HCT116 (cell line): ENCODE measurements at regions not wholly inside any gene's neighbourhood (a gene's known extent, or its start where the extent isn't known, plus 50 kb on each side); places are given as distances from the start of the nearest gene placed in this dataset.

Experiments
- ATAC-seq: fragments of 200-7000 bp; cut with Tn5 transposase; 2 replicates; pipeline ENCODE4 v1.9.1; 2020; ENCODE audit warnings: mild to moderate bottlenecking, moderate library complexity
- BruUV-seq: library from RNA; stranded (reverse); fragments of 400-500 nt; replicated peaks from 2 replicates; lab custom pipeline; 2021; lab: Mats Ljungman, UMichigan
- CTCF ChIA-PET: fragments of 300-600 bp; sonication (Branson Sonifier 250); formaldehyde crosslinking; loops from one replicate; lab custom pipeline; 2021; ENCODE audit warnings: antibody characterized with exemption; lab: Charles Lee
- POLR2A ChIA-PET: fragments of 300-600, 350-600 bp; sonication (Branson Sonifier 250); formaldehyde crosslinking; loops from one replicate; lab custom pipeline; 2021; ENCODE audit warnings: antibody characterized with exemption; lab: Charles Lee
- RAD21 ChIA-PET, 2 experiments: fragments of 300-600 bp; sonication (Branson Sonifier 250); formaldehyde crosslinking; loops; one replicate each; lab custom pipeline; 2023; ENCODE audit warnings: low total read pairs in 2 of 2; ENCODE audit not compliant: uncharacterized antibody in 2 of 2, unreplicated experiment in 2 of 2, low non-redundant PET in 1 of 2; lab: Charles Lee
- DNase-seq: peaks from one replicate; pipeline ENCODE4 v3.0.0-alpha.2; 2010; ENCODE audit warnings: low read depth, low spot score
- H2AFZ ChIP-seq: fragments of 200-600 bp; shearing (Covaris generic), sonication (generic); 2 replicates; pipeline ENCODE4 v1.6.1; 2017; ENCODE audit warnings: low read depth, mixed run types, mixed read lengths, antibody characterized with exemption, low read length; ENCODE audit not compliant: poor library complexity, severe bottlenecking
- H3K27ac ChIP-seq: 2 replicates; pipeline ENCODE4 v1.5.1; 2012; ENCODE audit warnings: low read depth, low read length
- H3K27me3 ChIP-seq: fragments of 200-600 bp; sonication (generic); 2 replicates; pipeline ENCODE4 v1.6.1; 2016; ENCODE audit warnings: mixed run types, low read length, mixed read lengths; ENCODE audit not compliant: insufficient read depth
- H3K36me3 ChIP-seq, 2 experiments: fragments of 200-500 bp in 1 of 2; fragments of 200-600 bp in 1 of 2; sonication (Bioruptor generic) in 1 of 2; sonication (generic) in 1 of 2; 2 replicates each; pipeline versions ENCODE4 v1.5.1 to v1.6.1; 2014 to 2016; ENCODE audit warnings: low read length in 2 of 2, inconsistent platforms in 1 of 2, mixed read lengths in 1 of 2, mixed run types in 1 of 2; ENCODE audit not compliant: insufficient read depth in 2 of 2, control insufficient read depth in 1 of 2
- H3K4me1 ChIP-seq, 2 experiments: fragments of 200-600 bp in 1 of 2; sonication (generic) in 1 of 2; 2 replicates each; pipeline versions ENCODE4 v1.5.1 to v1.6.1; 2012 to 2017; ENCODE audit warnings: low read length in 2 of 2, inconsistent platforms in 1 of 2, mild to moderate bottlenecking in 1 of 2, mixed read lengths in 1 of 2, mixed run types in 1 of 2, moderate library complexity in 1 of 2; ENCODE audit not compliant: insufficient read depth in 2 of 2, control insufficient read depth in 1 of 2
- H3K4me2 ChIP-seq: fragments of 200-600 bp; sonication (generic); 2 replicates; pipeline ENCODE4 v1.6.1; 2017; ENCODE audit warnings: mixed run types, low read length, mixed read lengths
- H3K4me3 ChIP-seq, 2 experiments: fragments of 200-600 bp in 1 of 2; sonication (generic) in 1 of 2; replicated peaks in 1 of 2; 2 replicates each; pipeline ENCODE4 v1.5.1; 2011 to 2016; ENCODE audit warnings: low read length in 2 of 2, control low read depth in 1 of 2, low read depth in 1 of 2, mild to moderate bottlenecking in 1 of 2, mixed read lengths in 1 of 2, mixed run types in 1 of 2
- H3K79me2 ChIP-seq: fragments of 200-600 bp; sonication (generic); 2 replicates; pipeline ENCODE4 v1.6.1; 2017; ENCODE audit warnings: mild to moderate bottlenecking, mixed run types, low read length, moderate library complexity, mixed read lengths; ENCODE audit not compliant: insufficient read depth
- H3K9ac ChIP-seq: fragments of 200-600 bp; sonication (generic); 2 replicates; pipeline ENCODE4 v1.6.1; 2016; ENCODE audit warnings: low read length, mixed read lengths
- H3K9me2 ChIP-seq: fragments of 200-600 bp; sonication (generic), shearing (Covaris generic); 2 replicates; pipeline ENCODE4 v1.6.1; 2017; ENCODE audit warnings: mixed run types, mild to moderate bottlenecking, moderate library complexity; ENCODE audit not compliant: insufficient read depth
- H3K9me3 ChIP-seq, 2 experiments: fragments of 200-500 bp in 1 of 2; fragments of 200-600 bp in 1 of 2; sonication (Bioruptor generic) in 1 of 2; sonication (generic) in 1 of 2; 2 replicates each; pipeline ENCODE4 v1.6.1; 2014 to 2017; ENCODE audit warnings: low read length in 2 of 2, mixed read lengths in 2 of 2, inconsistent platforms in 1 of 2, low read depth in 1 of 2, mild to moderate bottlenecking in 1 of 2, mixed run types in 1 of 2, moderate library complexity in 1 of 2; ENCODE audit not compliant: control insufficient read depth in 1 of 2, insufficient read depth in 1 of 2
- H4K20me1 ChIP-seq: fragments of 200-600 bp; sonication (generic), shearing (Covaris generic); 2 replicates; pipeline ENCODE4 v1.6.1; 2017; ENCODE audit warnings: mixed run types, mild to moderate bottlenecking, moderate library complexity; ENCODE audit not compliant: insufficient read depth
- ATF3 ChIP-seq: IDR thresholded peaks from 2 replicates; pipeline ENCODE4 v1.6.1; 2012
- CBX3 ChIP-seq: IDR thresholded peaks from 2 replicates; pipeline ENCODE4 v1.6.1; 2012; ENCODE audit warnings: low read depth
- CTCF ChIP-seq, 3 experiments: fragments of 200-600 bp in 1 of 3; sonication (generic) in 1 of 3; IDR thresholded peaks in 2 of 3; conservative IDR thresholded peaks in 1 of 3; 2 replicates each; pipeline ENCODE4 v1.5.1; 2012 to 2017; ENCODE audit warnings: low read depth in 2 of 3, low read length in 2 of 3, antibody characterized with exemption in 1 of 3, borderline replicate concordance in 1 of 3, control low read depth in 1 of 3, mild to moderate bottlenecking in 1 of 3, mixed read lengths in 1 of 3, mixed run types in 1 of 3, moderate library complexity in 1 of 3; ENCODE audit not compliant: insufficient read depth in 1 of 3
- EGR1 ChIP-seq: IDR thresholded peaks from 2 replicates; pipeline ENCODE4 v1.6.1; 2012; ENCODE audit warnings: low read depth
- ELF1 ChIP-seq: IDR thresholded peaks from 2 replicates; pipeline ENCODE4 v1.6.1; 2012; ENCODE audit warnings: low read depth, borderline replicate concordance
- EZH2 ChIP-seq: fragments of 200-600 bp; sonication (generic); IDR thresholded peaks from 2 replicates; pipeline ENCODE4 v1.6.1; 2017; ENCODE audit warnings: antibody characterized with exemption, mixed run types
- EZH2phosphoT487 ChIP-seq: fragments of 200-600 bp; IDR thresholded peaks from 2 replicates; pipeline ENCODE4 v1.6.1; 2018; ENCODE audit warnings: antibody characterized with exemption, borderline replicate concordance
- FOSL1 ChIP-seq: IDR thresholded peaks from 2 replicates; pipeline ENCODE4 v1.6.1; 2012; ENCODE audit warnings: low read depth
- POLR2A ChIP-seq: IDR thresholded peaks from 2 replicates; pipeline ENCODE4 v1.7.0; 2011; ENCODE audit warnings: borderline replicate concordance; ENCODE audit not compliant: insufficient read depth, insufficient read length; ENCODE audit errors: extremely low read depth
- RAD21 ChIP-seq: IDR thresholded peaks from 2 replicates; pipeline ENCODE4 v1.6.1; 2012; ENCODE audit warnings: low read depth, mild to moderate bottlenecking
- SP1 ChIP-seq: IDR thresholded peaks from 2 replicates; pipeline ENCODE4 v1.6.1; 2012; ENCODE audit warnings: low read depth
- SRF ChIP-seq: IDR thresholded peaks from 2 replicates; pipeline ENCODE4 v1.6.1; 2012; ENCODE audit warnings: low read depth
- TCF7L2 ChIP-seq: IDR thresholded peaks from 2 replicates; pipeline ENCODE4 v1.7.0; 2011; ENCODE audit warnings: borderline replicate concordance, inconsistent platforms; ENCODE audit not compliant: insufficient read depth, insufficient read length; ENCODE audit errors: extremely low read depth
- YY1 ChIP-seq: IDR thresholded peaks from 2 replicates; pipeline ENCODE4 v1.6.1; 2011; ENCODE audit warnings: low read length, low read depth, moderate library complexity, mild to moderate bottlenecking; ENCODE audit not compliant: insufficient replicate concordance; ENCODE audit errors: extremely low read depth
- ZFX ChIP-seq: fragments of 450-650 bp; IDR thresholded peaks from 2 replicates; pipeline ENCODE4 v1.6.1; 2017
- ZNF274 ChIP-seq: fragments of 200-500 bp; sonication (Bioruptor generic); IDR thresholded peaks from 2 replicates; pipeline ENCODE4 v1.6.1; 2014; ENCODE audit warnings: mild to moderate bottlenecking, low read depth, low read length, inconsistent platforms
- intact Hi-C: fragments of 100-400 bp; cut with micrococcal nuclease; formaldehyde crosslinking; loops from 2 replicates; pipeline ENCODE4 v1.10.0; 2022
- TF ChIP-seq, protein P1 (sequence below): IDR thresholded peaks from 2 replicates; pipeline ENCODE4 v1.6.1; 2012; ENCODE audit warnings: low read depth
- TF ChIP-seq, protein P2 (sequence below): IDR thresholded peaks from 2 replicates; pipeline ENCODE4 v1.6.1; 2012

DNA sequence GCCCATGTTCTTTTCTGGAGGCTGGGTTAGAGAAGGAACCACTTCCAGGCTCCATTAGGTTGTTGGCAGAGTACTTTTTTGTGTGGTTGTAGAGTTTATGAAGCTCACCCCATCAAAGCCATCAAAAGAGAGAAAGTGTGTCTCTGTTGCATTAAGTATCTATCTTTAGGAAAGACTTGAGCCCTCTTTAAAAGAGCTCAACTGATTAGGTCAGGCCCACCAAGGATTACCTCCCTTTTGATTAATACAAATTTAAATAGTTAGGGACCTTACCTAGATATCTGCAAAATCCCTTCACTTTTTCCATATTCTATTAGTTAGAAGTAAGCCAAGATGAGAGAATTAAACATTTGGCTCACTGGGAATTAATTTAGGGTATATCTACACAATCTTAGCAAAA, 460.4 kb downstream of the PPARGC1A start:
- Histone ChIP-seq H3K79me2 (no peaks in the 10 kb centered on the region), H3K27ac (no peak overlapping the region), H2AFZ (no peak overlapping the region), H3K27me3 (no peaks in the 10 kb centered on the region), H3K9me2 (no peaks in the 10 kb centered on the region), H3K4me1 (no peaks in the 10 kb centered on the region), H3K9ac (no peak overlapping the region), H3K4me3 (no peak overlapping the region), H4K20me1 (no peaks in the 10 kb centered on the region), H3K36me3 (no peaks in the 10 kb centered on the region), H3K9me3 (peaks cover 26 to 31% of the 10 kb centered on the region in 2 experiments; a peak in 3 of 4 replicates), H3K4me2 (no peak overlapping the region)
- ATAC-seq (no peak), DNase-seq (no peak)
- ChIA-PET POLR2A (no interaction called here), CTCF (no interaction called here), RAD21 (no interaction called here)
- intact Hi-C loops, result no loop called here
- no TSS peak for BruUV-seq
- TF ChIP-seq, protein P1, sequence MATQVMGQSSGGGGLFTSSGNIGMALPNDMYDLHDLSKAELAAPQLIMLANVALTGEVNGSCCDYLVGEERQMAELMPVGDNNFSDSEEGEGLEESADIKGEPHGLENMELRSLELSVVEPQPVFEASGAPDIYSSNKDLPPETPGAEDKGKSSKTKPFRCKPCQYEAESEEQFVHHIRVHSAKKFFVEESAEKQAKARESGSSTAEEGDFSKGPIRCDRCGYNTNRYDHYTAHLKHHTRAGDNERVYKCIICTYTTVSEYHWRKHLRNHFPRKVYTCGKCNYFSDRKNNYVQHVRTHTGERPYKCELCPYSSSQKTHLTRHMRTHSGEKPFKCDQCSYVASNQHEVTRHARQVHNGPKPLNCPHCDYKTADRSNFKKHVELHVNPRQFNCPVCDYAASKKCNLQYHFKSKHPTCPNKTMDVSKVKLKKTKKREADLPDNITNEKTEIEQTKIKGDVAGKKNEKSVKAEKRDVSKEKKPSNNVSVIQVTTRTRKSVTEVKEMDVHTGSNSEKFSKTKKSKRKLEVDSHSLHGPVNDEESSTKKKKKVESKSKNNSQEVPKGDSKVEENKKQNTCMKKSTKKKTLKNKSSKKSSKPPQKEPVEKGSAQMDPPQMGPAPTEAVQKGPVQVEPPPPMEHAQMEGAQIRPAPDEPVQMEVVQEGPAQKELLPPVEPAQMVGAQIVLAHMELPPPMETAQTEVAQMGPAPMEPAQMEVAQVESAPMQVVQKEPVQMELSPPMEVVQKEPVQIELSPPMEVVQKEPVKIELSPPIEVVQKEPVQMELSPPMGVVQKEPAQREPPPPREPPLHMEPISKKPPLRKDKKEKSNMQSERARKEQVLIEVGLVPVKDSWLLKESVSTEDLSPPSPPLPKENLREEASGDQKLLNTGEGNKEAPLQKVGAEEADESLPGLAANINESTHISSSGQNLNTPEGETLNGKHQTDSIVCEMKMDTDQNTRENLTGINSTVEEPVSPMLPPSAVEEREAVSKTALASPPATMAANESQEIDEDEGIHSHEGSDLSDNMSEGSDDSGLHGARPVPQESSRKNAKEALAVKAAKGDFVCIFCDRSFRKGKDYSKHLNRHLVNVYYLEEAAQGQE, result no peak
- TF ChIP-seq ELF1 (no peak), CBX3 (no peak), ZFX (no peak), EGR1 (no peak), SP1 (no peak), POLR2A (no peak), ZNF274 (no peak), RAD21 (no peak), EZH2phosphoT487 (no peak), SRF (no peak), TCF7L2 (no peak), EZH2 (no peak), YY1 (no peak), FOSL1 (no peak), ATF3 (no peak), CTCF (IDR thresholded peaks at IDR 0.05 in 2 of 3, conservative IDR thresholded peaks at IDR 0.05 in 1 of 3; ENCODE audit: borderline replicate concordance in 1 of 3, insufficient read depth in 1 of 3, low read depth in 2 of 3, low read length in 2 of 3) (no peak)
- TF ChIP-seq, protein P2, sequence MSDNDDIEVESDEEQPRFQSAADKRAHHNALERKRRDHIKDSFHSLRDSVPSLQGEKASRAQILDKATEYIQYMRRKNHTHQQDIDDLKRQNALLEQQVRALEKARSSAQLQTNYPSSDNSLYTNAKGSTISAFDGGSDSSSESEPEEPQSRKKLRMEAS, result no peak
